HepG2 (cell line): ENCODE measurements at regions not wholly inside any gene's neighbourhood (a gene's known extent, or its start where the extent isn't known, plus 50 kb on each side); places are given as distances from the start of the nearest gene placed in this dataset.

Experiments
- ATAC-seq: fragments of 200-7000 bp; cut with Tn5 transposase; 3 replicates; pipeline ENCODE4 v1.9.1; 2020; ENCODE audit warnings: mild to moderate bottlenecking, moderate library complexity
- BruUV-seq: library from RNA; stranded (reverse); fragments of 400-500 nt; replicated peaks from 2 replicates; lab custom pipeline; 2021; lab: Mats Ljungman, UMichigan
- CTCF ChIA-PET: fragments of 300-600 bp; formaldehyde crosslinking; extraction: SDS; loops from one replicate; lab custom pipeline; 2021; ENCODE audit warnings: low total read pairs, inconsistent platforms, low intra/inter-chr PET ratio; lab: Yijun Ruan, JAX
- POLR2A ChIA-PET: fragments of 350-600 bp; sonication (Branson Sonifier 250); formaldehyde crosslinking; loops from one replicate; lab custom pipeline; 2020; ENCODE audit warnings: antibody characterized with exemption, inconsistent platforms; lab: Yijun Ruan, JAX
- DNase-seq: peaks from one replicate; pipeline ENCODE4 v3.0.0-alpha.2; 2015; ENCODE audit warnings: low spot score
- FAIRE-seq: peaks from 3 replicates; lab custom pipeline; 2011; peaks lifted over from hg19 to GRCh38; lab: Jason Lieb, UNC
- H2AFZ ChIP-seq: one replicate; pipeline ENCODE4 v1.6.1; 2011; ENCODE audit warnings: low read length, inconsistent platforms
- H3K27ac ChIP-seq: fragments of 300-600 bp; 3 replicates; pipeline ENCODE4 v1.8.0; 2011; ENCODE audit warnings: mixed run types, mild to moderate bottlenecking, mixed read lengths, low read length, inconsistent platforms; ENCODE audit not compliant: insufficient read depth; ENCODE audit errors: extremely low read length
- H3K27me3 ChIP-seq, 2 experiments: fragments of 200-600 bp in 1 of 2; 2 replicates in 1 of 2; 3 replicates in 1 of 2; pipeline versions ENCODE4 v1.6.0 to v1.8.0; 2011; ENCODE audit warnings: low read length in 2 of 2, mild to moderate bottlenecking in 2 of 2, moderate library complexity in 2 of 2, inconsistent platforms in 1 of 2; ENCODE audit not compliant: insufficient read depth in 2 of 2, control insufficient read depth in 1 of 2
- H3K36me3 ChIP-seq, 2 experiments: fragments of 200-600 bp in 1 of 2; replicated peaks in 1 of 2; 2 replicates in 1 of 2; 3 replicates in 1 of 2; pipeline versions ENCODE4 v1.5.1 to v1.8.0; 2011; ENCODE audit warnings: low read length in 2 of 2, inconsistent platforms in 1 of 2; ENCODE audit not compliant: insufficient read depth in 2 of 2, control insufficient read depth in 1 of 2
- H3K4me1 ChIP-seq: 2 replicates; pipeline ENCODE4 v1.5.1; 2012; ENCODE audit warnings: low read length, inconsistent platforms; ENCODE audit not compliant: insufficient read depth
- H3K4me2 ChIP-seq: 2 replicates; pipeline ENCODE4 v1.6.0; 2011; ENCODE audit warnings: low read depth, low read length, inconsistent platforms
- H3K4me3 ChIP-seq, 3 experiments: fragments of 200-600 bp in 1 of 3; sonication (generic), shearing (Covaris generic) in 1 of 3; replicated peaks in 1 of 3; 2 replicates each; pipeline ENCODE4 v1.5.1; 2011 to 2016; ENCODE audit warnings: low read length in 3 of 3, inconsistent platforms in 2 of 3, low read depth in 2 of 3, mild to moderate bottlenecking in 2 of 3, control low read depth in 1 of 3, mixed read lengths in 1 of 3; ENCODE audit not compliant: insufficient read depth in 1 of 3
- H3K79me2 ChIP-seq: one replicate; pipeline ENCODE4 v1.6.1; 2011; ENCODE audit warnings: low read length, inconsistent platforms; ENCODE audit not compliant: insufficient read depth
- H3K9ac ChIP-seq: 2 replicates; pipeline ENCODE4 v1.6.0; 2011; ENCODE audit warnings: mild to moderate bottlenecking, low read depth, low read length, inconsistent platforms; ENCODE audit not compliant: insufficient read depth
- H3K9me3 ChIP-seq: 2 replicates; pipeline ENCODE4 v1.5.1; 2012; ENCODE audit warnings: mild to moderate bottlenecking, low read length
- H4K20me1 ChIP-seq: 2 replicates; pipeline ENCODE4 v1.6.0; 2011; ENCODE audit warnings: inconsistent platforms, mild to moderate bottlenecking, low read length, moderate library complexity; ENCODE audit not compliant: insufficient read depth
- AKAP8 ChIP-seq: sonication (generic); formaldehyde crosslinking; IDR thresholded peaks from 2 replicates; pipeline ENCODE4 v1.5.1; 2020; ENCODE audit warnings: mild to moderate bottlenecking, missing genetic modification reagents
- ELF1 ChIP-seq: sonication (generic); formaldehyde crosslinking; IDR thresholded peaks from 2 replicates; pipeline ENCODE4 v1.4.0; 2020; ENCODE audit warnings: missing genetic modification reagents
- FOXO1 ChIP-seq: sonication (generic); formaldehyde crosslinking; IDR thresholded peaks from 2 replicates; pipeline ENCODE4 v1.4.0; 2020; ENCODE audit warnings: missing genetic modification reagents
- HMG20B ChIP-seq: conservative IDR thresholded peaks from 2 replicates; pipeline ENCODE4 v1.6.1; 2016; ENCODE audit warnings: missing genetic modification reagents, missing compliant biosample characterization
- IRX3 ChIP-seq: sonication (generic); formaldehyde crosslinking; IDR thresholded peaks from 2 replicates; pipeline ENCODE4 v1.8.1; 2023; ENCODE audit warnings: mild to moderate bottlenecking, low read depth, missing genetic modification reagents, borderline replicate concordance
- KAT2B ChIP-seq: fragments of 150-350 bp; IDR thresholded peaks from 2 replicates; pipeline ENCODE4 v1.6.1; 2014; ENCODE audit warnings: low read depth, low read length, borderline replicate concordance
- MEF2D ChIP-seq: sonication (generic); formaldehyde crosslinking; IDR thresholded peaks from 2 replicates; pipeline ENCODE4 v1.5.1; 2020; ENCODE audit warnings: mild to moderate bottlenecking, missing genetic modification reagents
- PBX2 ChIP-seq: IDR thresholded peaks from 2 replicates; pipeline ENCODE4 v1.6.1; 2016; ENCODE audit warnings: control low read depth
- SAP130 ChIP-seq: IDR thresholded peaks from 2 replicates; pipeline ENCODE4 v1.6.1; 2016; ENCODE audit warnings: low read depth
- ZNF687 ChIP-seq: sonication (generic); formaldehyde crosslinking; IDR thresholded peaks from 2 replicates; pipeline ENCODE4 v1.5.1; 2020; ENCODE audit warnings: mild to moderate bottlenecking, missing genetic modification reagents, moderate library complexity
- ZNF761 ChIP-seq: sonication (generic); formaldehyde crosslinking; conservative IDR thresholded peaks from 2 replicates; pipeline ENCODE4 v1.4.0; 2020; ENCODE audit warnings: mild to moderate bottlenecking, missing genetic modification reagents
- ZNF879 ChIP-seq: sonication (generic); formaldehyde crosslinking; IDR thresholded peaks from 2 replicates; pipeline ENCODE4 v1.8.1; 2023; ENCODE audit warnings: missing genetic modification reagents
- WGBS: methylation state at CpG from one replicate; pipeline ENCODE4 v1.1.6; 2017; ENCODE audit warnings: low lambda C conversion rate; 5-methylcytosine and 5-hydroxymethylcytosine counted together
- in situ Hi-C: cut with HindIII; loops from 2 replicates; pipeline ENCODE4 v1.10.0; 2017; ENCODE audit warnings: low pct_unique_long_range_greater_than_20kb; ENCODE audit not compliant: extremely low pct_ligation_motif_present
- intact Hi-C: fragments of 100-400 bp; cut with micrococcal nuclease; formaldehyde crosslinking; loops from one replicate; pipeline ENCODE4 v1.10.0; 2022; ENCODE audit not compliant: unreplicated experiment

GRCh38 chr13:109892101-109892500, 105.7 kb upstream of the IRS2 start:
- ChIA-PET CTCF (no interaction called here), POLR2A (no interaction called here)
- no CpG with 5 or more reads among the region's 2 CpGs for WGBS
- no peak overlapping the region for H3K27ac ChIP-seq
- no peak for ATAC-seq
- no peaks in the 10 kb centered on the region for H3K79me2 ChIP-seq
- DNase-seq = no peak
- no peak overlapping the region for H3K4me2 ChIP-seq
- no peaks in the 10 kb centered on the region for H3K4me1 ChIP-seq
- H3K9ac ChIP-seq = no peak overlapping the region
- H4K20me1 ChIP-seq = no peaks in the 10 kb centered on the region
- H3K27me3 ChIP-seq = no peaks in the 10 kb centered on the region
- no peak for TF ChIP-seq ZNF879 (CRISPR knock-in tag)
- no peaks in the 10 kb centered on the region for H3K9me3 ChIP-seq
- H2AFZ ChIP-seq = no peak overlapping the region
- in situ Hi-C loops (no loop called here), intact Hi-C loops (no loop called here)
- no peak overlapping the region for H3K4me3 ChIP-seq
- no TSS peak for BruUV-seq
- FAIRE-seq = no peak
- no peaks in the 10 kb centered on the region for H3K36me3 ChIP-seq

- Histone ChIP-seq H3K4me2 (no peak overlapping the region), H3K9me3 (no peaks in the 10 kb centered on the region), H3K4me3 (no peak overlapping the region), H3K36me3 (no peaks in the 10 kb centered on the region), H3K79me2 (no peaks in the 10 kb centered on the region), H4K20me1 (no peaks in the 10 kb centered on the region), H2AFZ (no peak overlapping the region), H3K4me1 (no peaks in the 10 kb centered on the region), H3K27ac (no peak overlapping the region), H3K9ac (no peak overlapping the region), H3K27me3 (0 out of 5 replicates have a peak, but pooled peaks cover 0 to 3% of the 10 kb centered on the region in 2 experiments)
- intact Hi-C loops (no loop called here), in situ Hi-C loops (no loop called here)
- FAIRE-seq (no peak), ATAC-seq (no peak), DNase-seq (no peak)
- BruUV-seq = no TSS peak
- CTCF ChIA-PET = no interaction called here
- TF ChIP-seq ELF1 = no peak
- no peak for TF ChIP-seq AKAP8 (CRISPR knock-in tag)
- TF ChIP-seq PBX2 (CRISPR knock-in tag) = no peak
- TF ChIP-seq ZNF761 (CRISPR knock-in tag) = no peak
- no peak for TF ChIP-seq SAP130 (CRISPR knock-in tag)
- no peak for TF ChIP-seq ZNF687 (CRISPR knock-in tag)
- no peak for TF ChIP-seq FOXO1 (CRISPR knock-in tag)
- no peak for TF ChIP-seq MEF2D (CRISPR knock-in tag)
- no peak for TF ChIP-seq HMG20B (CRISPR knock-in tag)
- no peak for TF ChIP-seq KAT2B
- TF ChIP-seq IRX3 = no peak
- POLR2A ChIA-PET = no interaction called here
- WGBS = 33% methylated on average over 3 of the region's 4 CpGs
Observed at GRCh38 chr13:109885235-109885634, 98.9 kb upstream of the IRS2 start.
